WTC11 (cell line): ENCODE measurements at regions not wholly inside any gene's neighbourhood (a gene's known extent, or its start where the extent isn't known, plus 50 kb on each side); places are given as distances from the start of the nearest gene placed in this dataset.

Experiments
- ATAC-seq: fragments of 200-7000 bp; cut with Tn5 transposase; 2 replicates; pipeline ENCODE4 v1.10.0; 2021; ENCODE audit warnings: mild to moderate bottlenecking, moderate library complexity
- CTCF ChIA-PET: fragments of 300-600 bp; sonication (Branson Sonifier 250); formaldehyde crosslinking; loops from one replicate; lab custom pipeline; 2021; ENCODE audit warnings: antibody characterized with exemption; lab: Charles Lee
- POLR2A ChIA-PET: fragments of 350-600 bp; sonication (Branson Sonifier 250); formaldehyde crosslinking; loops from one replicate; lab custom pipeline; 2021; ENCODE audit warnings: antibody characterized with exemption; lab: Charles Lee
- DNase-seq: peaks from one replicate; pipeline ENCODE4 v3.0.0; 2021; ENCODE audit warnings: low spot score
- H3K27ac Mint-ChIP-seq: 2 replicates; pipeline ENCODE4 v1.8.0; 2021; ENCODE audit warnings: mixed read lengths
- H3K27me3 Mint-ChIP-seq: 2 replicates; pipeline ENCODE4 v1.8.0; 2021; ENCODE audit warnings: low read depth, mild to moderate bottlenecking, moderate library complexity, mixed read lengths
- H3K36me3 Mint-ChIP-seq: 2 replicates; pipeline ENCODE4 v1.8.0; 2021; ENCODE audit warnings: mixed read lengths
- H3K4me1 Mint-ChIP-seq: 2 replicates; pipeline ENCODE4 v1.8.0; 2022; ENCODE audit warnings: mixed read lengths
- H3K4me3 Mint-ChIP-seq: 2 replicates; pipeline ENCODE4 v1.8.0; 2021; ENCODE audit warnings: mild to moderate bottlenecking, moderate library complexity, mixed read lengths
- H3K9me3 Mint-ChIP-seq: 2 replicates; pipeline ENCODE4 v1.8.0; 2021; ENCODE audit warnings: mixed read lengths
- ATF3 ChIP-seq: sonication (generic); formaldehyde crosslinking; conservative IDR thresholded peaks from 2 replicates; pipeline ENCODE4 v1.8.1; 2022; ENCODE audit warnings: mild to moderate bottlenecking, missing genetic modification reagents
- E2F4 ChIP-seq: sonication (generic); formaldehyde crosslinking; IDR thresholded peaks from 2 replicates; pipeline ENCODE4 v1.8.1; 2022; ENCODE audit warnings: low read depth, mild to moderate bottlenecking, moderate library complexity, missing genetic modification reagents, borderline replicate concordance
- E2F5 ChIP-seq: sonication (generic); formaldehyde crosslinking; IDR thresholded peaks from 2 replicates; pipeline ENCODE4 v1.8.1; 2022; ENCODE audit warnings: mild to moderate bottlenecking, moderate library complexity, missing genetic modification reagents
- ELF4 ChIP-seq: sonication (generic); formaldehyde crosslinking; IDR thresholded peaks from 2 replicates; pipeline ENCODE4 v1.8.1; 2022; ENCODE audit warnings: low read depth, mild to moderate bottlenecking, moderate library complexity, missing genetic modification reagents
- EMX1 ChIP-seq: fragments of 250-450 bp; sonication (Bioruptor Pico); IDR thresholded peaks from 2 replicates; pipeline ENCODE4 v1.8.0; 2021; ENCODE audit warnings: mild to moderate bottlenecking
- JAZF1 ChIP-seq: fragments of 250-450 bp; sonication (Bioruptor Pico); IDR thresholded peaks from 2 replicates; pipeline ENCODE4 v1.9.0; 2021; ENCODE audit warnings: moderate library complexity, mild to moderate bottlenecking, inconsistent platforms
- NR2C2 ChIP-seq: sonication (generic); formaldehyde crosslinking; IDR thresholded peaks from 2 replicates; pipeline ENCODE4 v1.8.0; 2022; ENCODE audit warnings: mild to moderate bottlenecking, missing genetic modification reagents
- PREB ChIP-seq: sonication (generic); formaldehyde crosslinking; IDR thresholded peaks from 2 replicates; pipeline ENCODE4 v1.8.1; 2022; ENCODE audit warnings: mild to moderate bottlenecking, missing genetic modification reagents, moderate library complexity, borderline replicate concordance
- SMAD4 ChIP-seq: sonication (generic); formaldehyde crosslinking; IDR thresholded peaks from 2 replicates; pipeline ENCODE4 v1.8.0; 2022; ENCODE audit warnings: mild to moderate bottlenecking, missing genetic modification reagents
- STAT6 ChIP-seq: sonication (generic); formaldehyde crosslinking; conservative IDR thresholded peaks from 2 replicates; pipeline ENCODE4 v1.8.1; 2023; ENCODE audit warnings: mild to moderate bottlenecking, low read depth, missing genetic modification reagents, moderate library complexity
- TP53 ChIP-seq: sonication (generic); formaldehyde crosslinking; IDR thresholded peaks from 2 replicates; pipeline ENCODE4 v1.8.1; 2023; ENCODE audit warnings: mild to moderate bottlenecking, missing genetic modification reagents
- USF2 ChIP-seq: sonication (generic); formaldehyde crosslinking; IDR thresholded peaks from 2 replicates; pipeline ENCODE4 v1.8.1; 2023; ENCODE audit warnings: mild to moderate bottlenecking, missing genetic modification reagents, moderate library complexity
- ZNF219 ChIP-seq: sonication (generic); formaldehyde crosslinking; IDR thresholded peaks from 2 replicates; pipeline ENCODE4 v1.8.0; 2023; ENCODE audit warnings: missing genetic modification reagents, mild to moderate bottlenecking, borderline replicate concordance
- ZNF512 ChIP-seq: sonication (generic); formaldehyde crosslinking; IDR thresholded peaks from 2 replicates; pipeline ENCODE4 v1.8.1; 2022; ENCODE audit warnings: missing genetic modification reagents, borderline replicate concordance

- TF ChIP-seq NR2C2 (CRISPR knock-in tag) (no peak), EMX1 (no peak), ZNF219 (CRISPR knock-in tag) (no peak), E2F5 (CRISPR knock-in tag) (no peak), USF2 (CRISPR knock-in tag) (no peak), SMAD4 (no peak), ELF4 (no peak), ATF3 (CRISPR knock-in tag) (no peak), ZNF512 (no peak), JAZF1 (CRISPR knock-in tag) (no peak), TP53 (no peak), E2F4 (CRISPR knock-in tag) (no peak)
- Mint-ChIP-seq H3K27me3 (no peaks in the 10 kb centered on the region), H3K36me3 (no peaks in the 10 kb centered on the region), H3K9me3 (no peaks in the 10 kb centered on the region), H3K27ac (no peak overlapping the region), H3K4me3 (no peak overlapping the region), H3K4me1 (peaks cover 2% of the 10 kb centered on the region; the same call in 1 of the 2 replicates)
- CTCF ChIA-PET = interaction anchor here (0.5 to 1.9 kb wide), 19 partner anchors 8 to 1126 kb away, joined by 3 to 6 read pairs (median 3); no protein-coding TSS in a partner anchor
- peak; percentile 29 for DNase-seq
- POLR2A ChIA-PET = no interaction called here
- peak; percentile 85 for ATAC-seq
These were observed 364.9 kb upstream of the RBMS3 start for GRCh38 chr3:28915741-28916500.

GRCh38 chr3:28916713-28917499, 364.0 kb upstream of the RBMS3 start:
- H3K27ac Mint-ChIP-seq = no peak overlapping the region
- CTCF ChIA-PET = interaction anchor here (0.6 to 1.9 kb wide), 16 partner anchors 9 to 1092 kb away, joined by 3 to 6 read pairs (median 3); no protein-coding TSS in a partner anchor
- POLR2A ChIA-PET = no interaction called here
- H3K9me3 Mint-ChIP-seq = no peaks in the 10 kb centered on the region
- TF ChIP-seq STAT6 = no peak
- no peak for TF ChIP-seq PREB (CRISPR knock-in tag)
- no peaks in the 10 kb centered on the region for H3K27me3 Mint-ChIP-seq
- no peak overlapping the region for H3K4me3 Mint-ChIP-seq
- peak; percentile 19 for DNase-seq
- peaks cover 2% of the 10 kb centered on the region; the same call in 1 of the 2 replicates for H3K4me1 Mint-ChIP-seq
- H3K36me3 Mint-ChIP-seq = no peaks in the 10 kb centered on the region
- peak; percentile 89 for ATAC-seq
